Endothelial cell of umbilical vein (primary cell): ENCODE measurements at regions not wholly inside any gene's neighbourhood (a gene's known extent, or its start where the extent isn't known, plus 50 kb on each side); places are given as distances from the start of the nearest gene placed in this dataset.

ENCODE experiments used
- BruUV-seq: library from RNA; stranded (reverse); fragments of 400-500 nt; replicated peaks from 2 replicates; lab custom pipeline; 2021; lab: Mats Ljungman, UMichigan
- CTCF ChIA-PET: fragments of 300-600, 350-600 bp; sonication (Branson Sonifier 250); formaldehyde crosslinking; loops from one replicate; lab custom pipeline; 2021; ENCODE audit warnings: antibody characterized with exemption, inconsistent platforms; lab: Charles Lee
- POLR2A ChIA-PET: fragments of 300-600, 350-600 bp; sonication (Branson Sonifier 250); formaldehyde crosslinking; loops from one replicate; lab custom pipeline; 2021; ENCODE audit warnings: antibody characterized with exemption, inconsistent platforms; lab: Charles Lee
- DNase-seq: peaks from one replicate; pipeline ENCODE4 v3.0.0-alpha.2; 2011; ENCODE audit warnings: low read depth, low spot score
- FAIRE-seq: peaks from 2 replicates; lab custom pipeline; 2011; peaks lifted over from hg19 to GRCh38; lab: Jason Lieb, UNC
- H2AFZ ChIP-seq: 2 replicates; pipeline ENCODE4 v1.6.0; 2012; ENCODE audit warnings: low read depth, low read length, control low read depth, inconsistent platforms
- H3K27ac ChIP-seq: 2 replicates; pipeline ENCODE4 v1.5.1; 2011; ENCODE audit warnings: low read depth, mild to moderate bottlenecking, control low read depth, low read length, moderate library complexity; ENCODE audit not compliant: insufficient read depth
- H3K27me3 ChIP-seq, 2 experiments: 2 replicates each; pipeline versions ENCODE4 v1.6.0 to v1.6.1; 2011; ENCODE audit warnings: low read length in 2 of 2, mixed read lengths in 1 of 2; ENCODE audit not compliant: control insufficient read depth in 2 of 2, insufficient read depth in 2 of 2
- H3K36me3 ChIP-seq, 2 experiments: 2 replicates in 1 of 2; 3 replicates in 1 of 2; pipeline ENCODE4 v1.5.1; 2011; ENCODE audit warnings: low read length in 2 of 2, mild to moderate bottlenecking in 1 of 2, moderate library complexity in 1 of 2; ENCODE audit not compliant: control insufficient read depth in 2 of 2, insufficient read depth in 2 of 2; ENCODE audit errors: extremely low read depth in 1 of 2
- H3K4me1 ChIP-seq: 3 replicates; pipeline ENCODE4 v1.5.1; 2011; ENCODE audit warnings: mild to moderate bottlenecking, low read length; ENCODE audit not compliant: control insufficient read depth, insufficient read depth; ENCODE audit errors: extremely low read depth
- H3K4me2 ChIP-seq: 2 replicates; pipeline ENCODE4 v1.6.1; 2011; ENCODE audit warnings: low read length, control low read depth, mixed read lengths; ENCODE audit not compliant: insufficient read depth
- H3K4me3 ChIP-seq, 3 experiments: fragments of 200-600 bp in 1 of 3; sonication (generic), shearing (Covaris generic) in 1 of 3; replicated peaks in 1 of 3; 2 replicates each; pipeline ENCODE4 v1.5.1; 2011 to 2016; ENCODE audit warnings: control low read depth in 3 of 3, low read length in 3 of 3, mild to moderate bottlenecking in 2 of 3, inconsistent platforms in 1 of 3, low read depth in 1 of 3, moderate library complexity in 1 of 3; ENCODE audit not compliant: insufficient read depth in 1 of 3
- H3K79me2 ChIP-seq: 2 replicates; pipeline ENCODE4 v1.6.0; 2012; ENCODE audit warnings: low read length, inconsistent platforms; ENCODE audit not compliant: control insufficient read depth, insufficient read depth
- H3K9ac ChIP-seq: replicated peaks from 2 replicates; pipeline ENCODE3; 2011; ENCODE audit warnings: low read length, control low read depth; ENCODE audit not compliant: insufficient read depth; ENCODE audit errors: extremely low read depth
- H3K9me1 ChIP-seq: replicated peaks from 3 replicates; pipeline ENCODE4 v1.6.0; 2011; ENCODE audit warnings: mild to moderate bottlenecking, low read length; ENCODE audit not compliant: control insufficient read depth, insufficient read depth; ENCODE audit errors: extremely low read depth
- H3K9me3 ChIP-seq: replicated peaks from 2 replicates; pipeline ENCODE4 v1.5.1; 2012; ENCODE audit warnings: low read length, inconsistent platforms; ENCODE audit not compliant: control insufficient read depth, insufficient read depth
- H4K20me1 ChIP-seq: replicated peaks from 2 replicates; pipeline ENCODE3; 2011; ENCODE audit warnings: mild to moderate bottlenecking, low read length; ENCODE audit not compliant: control insufficient read depth, insufficient read depth; ENCODE audit errors: extremely low read depth
- EZH2 ChIP-seq: IDR thresholded peaks from 2 replicates; pipeline ENCODE4 v1.6.1; 2012; ENCODE audit warnings: borderline replicate concordance, low read depth, mild to moderate bottlenecking, moderate library complexity, low read length, inconsistent platforms; ENCODE audit not compliant: severe bottlenecking
- FOS ChIP-seq: IDR thresholded peaks from 2 replicates; pipeline ENCODE4 v1.6.1; 2011; ENCODE audit warnings: mild to moderate bottlenecking, low read length, moderate library complexity, borderline replicate concordance; ENCODE audit not compliant: insufficient read depth
- GATA2 ChIP-seq: IDR thresholded peaks from 2 replicates; pipeline ENCODE4 v1.7.0; 2011; ENCODE audit warnings: low read depth, mild to moderate bottlenecking, moderate library complexity, mixed read lengths, low read length; ENCODE audit not compliant: insufficient read length, insufficient read depth
- JUN ChIP-seq: IDR thresholded peaks from 2 replicates; pipeline ENCODE4 v1.6.1; 2011; ENCODE audit warnings: borderline replicate concordance, low read depth; ENCODE audit not compliant: insufficient read length, insufficient read depth
- MYC ChIP-seq: IDR thresholded peaks from one replicate; pipeline ENCODE4 v1.6.1; 2011; ENCODE audit warnings: mild to moderate bottlenecking, low read depth, low read length
- POLR2A ChIP-seq: IDR thresholded peaks from 2 replicates; pipeline ENCODE4 v1.6.1; 2012; ENCODE audit warnings: low read depth, mild to moderate bottlenecking, control low read depth, low read length
- POLR2AphosphoS5 ChIP-seq: IDR thresholded peaks from 2 replicates; pipeline ENCODE4 v1.6.1; 2012; ENCODE audit warnings: low read depth, mild to moderate bottlenecking, control low read depth, low read length, moderate library complexity; ENCODE audit not compliant: insufficient read depth
- dilution Hi-C: fragments of 300-500 bp; cut with MboI; formaldehyde crosslinking; loops from one replicate; pipeline ENCODE4 v1.15.0; 2019; ENCODE audit warnings: low sequenced_read_pairs; ENCODE audit not compliant: extremely low pct_ligation_motif_present
- intact Hi-C: fragments of 100-400 bp; cut with micrococcal nuclease; formaldehyde crosslinking; loops from one replicate; pipeline ENCODE4 v1.10.0; 2022
- TF ChIP-seq, protein P1 (sequence below), 2 donors: IDR thresholded peaks; 1 replicate in 1 of 2; 2 replicates in 1 of 2; pipeline ENCODE4 v1.5.1; 2011; ENCODE audit warnings: low read length in 2 of 2, mild to moderate bottlenecking in 2 of 2, moderate library complexity in 2 of 2, control low read depth in 1 of 2, inconsistent platforms in 1 of 2, low read depth in 1 of 2; ENCODE audit not compliant: insufficient read depth in 1 of 2; ENCODE audit errors: extremely low read depth in 1 of 2
- TF ChIP-seq, protein P2 (sequence below): IDR thresholded peaks from 2 replicates; pipeline ENCODE4 v1.6.1; 2011; ENCODE audit not compliant: insufficient read depth, insufficient read length

DNA sequence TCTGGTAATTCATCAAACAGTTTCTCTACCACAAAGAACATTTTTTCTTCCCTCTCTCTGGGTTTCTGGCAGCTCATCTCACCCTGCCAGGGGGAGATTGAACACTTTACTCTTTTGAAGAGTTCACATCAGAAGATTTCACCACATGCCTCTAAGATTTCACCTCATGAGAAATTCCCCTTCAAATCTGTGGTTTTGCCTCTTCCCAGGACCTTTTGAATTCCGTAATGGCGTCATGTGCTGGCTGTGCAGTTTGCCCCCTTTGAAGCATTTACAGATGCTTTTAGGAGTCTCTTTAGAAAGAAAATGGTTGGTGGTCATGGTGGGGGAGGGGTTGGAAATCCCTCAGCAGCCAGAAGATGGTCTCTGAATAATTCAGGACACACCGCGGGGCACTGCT lies 486.1 kb downstream of the QKI start:
- no peaks in the 10 kb centered on the region for H3K27me3 ChIP-seq
- no TSS peak for BruUV-seq
- TF ChIP-seq JUN: no peak
- TF ChIP-seq FOS: no peak
- TF ChIP-seq MYC: no peak
- TF ChIP-seq, protein P1, sequence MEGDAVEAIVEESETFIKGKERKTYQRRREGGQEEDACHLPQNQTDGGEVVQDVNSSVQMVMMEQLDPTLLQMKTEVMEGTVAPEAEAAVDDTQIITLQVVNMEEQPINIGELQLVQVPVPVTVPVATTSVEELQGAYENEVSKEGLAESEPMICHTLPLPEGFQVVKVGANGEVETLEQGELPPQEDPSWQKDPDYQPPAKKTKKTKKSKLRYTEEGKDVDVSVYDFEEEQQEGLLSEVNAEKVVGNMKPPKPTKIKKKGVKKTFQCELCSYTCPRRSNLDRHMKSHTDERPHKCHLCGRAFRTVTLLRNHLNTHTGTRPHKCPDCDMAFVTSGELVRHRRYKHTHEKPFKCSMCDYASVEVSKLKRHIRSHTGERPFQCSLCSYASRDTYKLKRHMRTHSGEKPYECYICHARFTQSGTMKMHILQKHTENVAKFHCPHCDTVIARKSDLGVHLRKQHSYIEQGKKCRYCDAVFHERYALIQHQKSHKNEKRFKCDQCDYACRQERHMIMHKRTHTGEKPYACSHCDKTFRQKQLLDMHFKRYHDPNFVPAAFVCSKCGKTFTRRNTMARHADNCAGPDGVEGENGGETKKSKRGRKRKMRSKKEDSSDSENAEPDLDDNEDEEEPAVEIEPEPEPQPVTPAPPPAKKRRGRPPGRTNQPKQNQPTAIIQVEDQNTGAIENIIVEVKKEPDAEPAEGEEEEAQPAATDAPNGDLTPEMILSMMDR (IDR thresholded peaks at IDR 0.05; ENCODE audit: extremely low read depth in 1 of 2, insufficient read depth in 1 of 2, low read depth in 1 of 2, low read length in 2 of 2): no peak
- TF ChIP-seq POLR2A: no peak
- no peak for TF ChIP-seq POLR2AphosphoS5
- no peak for TF ChIP-seq GATA2
- TF ChIP-seq, protein P2, sequence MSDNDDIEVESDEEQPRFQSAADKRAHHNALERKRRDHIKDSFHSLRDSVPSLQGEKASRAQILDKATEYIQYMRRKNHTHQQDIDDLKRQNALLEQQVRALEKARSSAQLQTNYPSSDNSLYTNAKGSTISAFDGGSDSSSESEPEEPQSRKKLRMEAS: no peak
- no peak for TF ChIP-seq EZH2
- intact Hi-C loops (no loop called here), dilution Hi-C loops (no loop called here)
- no peaks in the 10 kb centered on the region for H3K4me1 ChIP-seq
- H4K20me1 ChIP-seq: no peaks in the 10 kb centered on the region
- ChIA-PET POLR2A (no interaction called here), CTCF (no interaction called here)
- H3K4me2 ChIP-seq: no peak overlapping the region
- peaks cover 2% of the 10 kb centered on the region for H3K9me3 ChIP-seq
- FAIRE-seq (no peak), DNase-seq (no peak)
- no peak overlapping the region for H3K4me3 ChIP-seq
- H3K9me1 ChIP-seq: no peaks in the 10 kb centered on the region
- H3K36me3 ChIP-seq: no peaks in the 10 kb centered on the region
- H2AFZ ChIP-seq: no peak overlapping the region
- no peak overlapping the region for H3K9ac ChIP-seq
- no peak overlapping the region for H3K27ac ChIP-seq
- H3K79me2 ChIP-seq: no peaks in the 10 kb centered on the region
